MV-4-11 (cell line): ENCODE measurements at regions not wholly inside any gene's neighbourhood (a gene's known extent, or its start where the extent isn't known, plus 50 kb on each side); places are given as distances from the start of the nearest gene placed in this dataset.
"Not testable (repeated sequence)": the region's sequence is repeated elsewhere in the genome, so short reads cannot be mapped to it uniquely, and the experiment has no call there.

Experiments used
- DNase-seq: peaks from one replicate; lab custom pipeline; 2025; lab: John Stamatoyannopoulos, UW

- DNase-seq: no peak
Observed at GRCh38 chr7:68185631-68186456, 1189.2 kb downstream of the TYW1 start.

DNA sequence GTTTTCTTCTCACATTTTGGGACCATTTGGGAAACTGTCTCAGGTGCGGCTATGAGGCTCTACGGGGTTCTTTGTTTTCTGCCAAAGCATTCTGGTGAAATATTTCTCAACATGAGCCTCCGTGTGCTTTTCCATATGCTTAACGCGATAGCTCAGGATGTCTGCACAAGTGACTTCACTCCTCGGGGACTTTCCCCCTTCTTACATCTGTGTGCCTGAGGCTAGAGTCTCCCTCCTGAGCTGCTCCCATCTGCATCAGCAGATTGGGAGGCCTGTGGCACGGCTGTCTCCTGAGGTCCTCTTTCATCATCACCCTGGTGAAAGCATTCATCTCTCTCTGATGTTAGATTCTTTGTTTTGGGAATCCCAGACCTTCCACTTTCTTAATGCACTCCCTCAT is 1190.9 kb downstream of the TYW1 start:
- no peak for DNase-seq

DNA sequence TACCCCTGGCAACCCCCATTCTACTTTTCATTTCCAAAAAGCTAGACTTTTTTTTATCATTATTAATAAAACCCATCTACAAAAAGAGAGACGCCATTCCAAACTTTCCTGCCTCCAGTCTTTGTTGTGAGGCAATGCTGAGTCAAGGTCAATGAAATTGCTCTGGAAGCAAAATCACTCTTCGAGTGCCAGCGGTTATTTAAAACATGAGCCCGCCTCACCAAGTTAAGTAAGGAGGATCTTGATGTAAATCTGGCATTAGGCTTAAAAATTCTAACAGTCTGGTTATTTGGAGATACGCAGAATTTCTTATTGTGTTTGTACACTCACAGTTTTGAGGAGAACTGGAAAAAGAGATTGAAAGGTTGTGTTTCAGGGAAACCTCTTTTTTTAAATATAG is 1196.3 kb downstream of the TYW1 start:
- DNase-seq: no peak

DNA sequence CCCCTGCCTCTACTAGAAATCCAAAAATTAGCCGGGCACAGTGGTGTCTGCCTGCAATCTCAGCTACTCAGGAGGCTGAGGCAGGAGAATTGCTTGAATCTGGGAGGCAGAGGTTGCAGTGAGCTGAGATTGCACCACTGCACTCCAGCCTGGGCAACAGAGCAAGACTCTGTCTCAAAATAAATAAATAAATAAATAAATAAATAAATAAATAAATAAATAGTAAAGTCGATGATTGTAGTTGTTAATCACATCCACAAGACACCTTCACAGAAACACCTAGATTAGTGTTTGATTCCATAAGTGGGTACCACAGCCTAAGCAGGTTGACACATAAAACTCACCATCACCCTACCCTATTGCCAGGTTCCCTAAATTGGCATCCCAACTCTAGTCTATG is 1199.0 kb downstream of the TYW1 start:
- DNase-seq: not testable (repeated sequence)

DNA sequence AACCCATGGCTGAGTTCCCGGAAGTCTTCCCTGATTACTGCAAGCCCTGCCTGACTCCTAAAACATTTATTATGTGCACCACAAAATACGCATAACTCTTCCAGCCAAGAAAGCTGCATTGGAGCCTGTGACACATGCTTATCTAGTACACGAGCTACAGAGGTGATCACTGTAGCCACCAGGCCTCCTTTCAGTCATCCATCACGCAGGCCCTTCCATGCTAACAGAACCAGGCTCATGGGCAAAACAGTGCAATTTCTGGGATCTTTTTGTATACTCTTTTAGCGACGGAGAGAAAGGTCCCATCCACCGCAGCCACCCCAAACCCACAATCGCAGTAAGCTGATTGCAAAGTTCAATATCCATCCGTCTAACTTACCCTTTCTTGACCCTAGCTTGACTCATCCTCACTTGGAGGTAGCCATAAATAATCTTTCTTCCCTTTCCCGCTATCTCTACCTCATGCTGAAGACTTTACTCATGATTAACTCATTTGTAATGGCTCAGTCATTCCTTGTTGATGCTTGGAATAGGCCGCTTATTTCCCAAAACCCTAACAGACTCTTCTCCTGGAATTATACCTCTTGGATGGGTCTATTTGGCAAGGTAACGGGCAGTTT is 1203.5 kb downstream of the TYW1 start:
- DNase-seq: no peak

- no peak for DNase-seq
Observed at GRCh38 chr7:68203251-68203650, 1206.6 kb downstream of the TYW1 start.

DNA sequence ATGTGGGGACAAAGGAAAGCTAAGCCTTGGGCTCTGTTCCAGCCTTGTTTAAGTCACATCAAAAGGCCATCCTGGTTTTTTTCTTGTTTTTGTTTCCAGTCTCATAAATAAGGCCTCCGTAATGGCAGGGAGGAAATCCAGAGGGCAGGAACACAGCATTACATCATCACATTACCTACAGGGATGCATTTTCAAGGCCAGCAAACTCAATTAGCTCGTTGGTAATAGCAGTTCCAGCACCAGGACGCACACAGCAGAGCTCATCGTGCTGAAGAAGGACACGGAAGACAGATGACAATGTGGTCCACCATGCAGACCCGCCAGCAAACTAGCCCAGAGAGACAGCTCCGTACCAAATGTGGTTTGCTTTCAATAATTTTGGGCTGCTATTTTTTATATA is 1209.2 kb downstream of the TYW1 start:
- DNase-seq: no peak

DNA sequence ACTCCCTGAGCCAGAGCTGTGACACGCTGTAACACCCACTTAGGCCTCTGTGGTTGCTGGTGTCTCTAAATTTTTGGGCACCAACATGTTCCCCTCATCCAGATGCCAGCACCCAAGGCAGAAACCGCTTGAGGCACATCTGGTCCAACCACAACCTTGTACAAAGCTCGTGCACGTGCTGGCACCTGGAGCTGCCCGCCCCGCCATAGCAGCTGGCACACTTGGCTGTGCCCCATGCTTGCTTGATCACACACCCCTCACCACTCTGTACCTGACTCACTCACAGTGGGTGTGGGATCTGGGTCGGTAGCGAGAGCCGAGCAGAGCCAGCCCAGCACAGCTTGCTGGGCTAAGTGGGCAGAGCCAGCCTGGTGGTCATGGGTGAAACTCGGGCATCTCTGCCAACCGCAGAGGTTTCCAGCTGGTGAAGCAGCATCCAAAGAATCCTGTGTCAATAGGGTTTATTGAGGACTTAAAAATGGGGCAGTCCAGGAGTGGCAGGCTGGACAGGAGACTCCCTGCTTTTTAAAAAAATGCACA is 1210.4 kb downstream of the TYW1 start:
- no peak for DNase-seq

GRCh38 chr7:68207676-68208075 is 1211.0 kb downstream of the TYW1 start:
- DNase-seq: no peak

DNA sequence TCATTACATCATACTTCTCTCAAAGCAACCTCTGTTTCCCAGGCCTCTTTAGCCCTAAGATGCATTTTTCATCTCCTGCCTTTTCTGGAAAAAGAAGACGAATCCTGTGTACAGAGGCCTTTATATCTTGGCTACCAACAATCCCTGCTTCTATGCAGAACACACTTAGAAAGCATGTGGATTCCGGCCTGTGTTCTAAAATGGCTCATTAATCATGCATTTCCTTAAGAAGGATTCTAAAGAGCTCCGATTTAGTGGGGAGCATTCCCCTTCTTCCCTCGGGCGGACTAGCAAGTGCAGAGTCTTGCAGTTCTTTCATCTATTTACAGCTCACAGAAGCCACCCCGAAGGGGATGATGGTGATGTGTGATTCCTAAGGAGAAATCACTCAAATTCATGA is 1212.9 kb downstream of the TYW1 start:
- no peak for DNase-seq

GRCh38 chr7:68213838-68214237 is 1217.2 kb downstream of the TYW1 start:
- DNase-seq: no peak

GRCh38 chr7:68216051-68216450 is 1219.4 kb downstream of the TYW1 start:
- no peak for DNase-seq

DNA sequence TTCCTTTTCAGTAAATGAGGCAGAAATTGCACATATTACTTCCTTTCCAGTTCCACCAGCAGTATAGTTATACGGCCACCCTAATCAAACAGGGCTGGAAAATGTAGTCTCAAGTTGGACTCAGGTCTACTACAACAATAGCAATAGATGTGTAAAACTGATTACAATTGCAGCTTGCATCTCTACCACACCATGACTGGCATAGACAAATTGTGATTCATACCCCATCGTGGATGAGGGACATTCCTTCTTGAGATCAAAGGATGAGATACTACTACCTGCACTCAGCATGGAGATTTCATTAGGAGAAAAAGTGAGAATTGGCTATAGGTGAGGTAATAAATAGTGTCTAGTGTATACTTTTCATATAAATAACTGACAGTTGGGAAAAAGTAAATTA is 1220.8 kb downstream of the TYW1 start:
- DNase-seq: no peak

- no peak for DNase-seq
Observed at GRCh38 chr7:68218461-68218860, 1221.8 kb downstream of the TYW1 start.

DNA sequence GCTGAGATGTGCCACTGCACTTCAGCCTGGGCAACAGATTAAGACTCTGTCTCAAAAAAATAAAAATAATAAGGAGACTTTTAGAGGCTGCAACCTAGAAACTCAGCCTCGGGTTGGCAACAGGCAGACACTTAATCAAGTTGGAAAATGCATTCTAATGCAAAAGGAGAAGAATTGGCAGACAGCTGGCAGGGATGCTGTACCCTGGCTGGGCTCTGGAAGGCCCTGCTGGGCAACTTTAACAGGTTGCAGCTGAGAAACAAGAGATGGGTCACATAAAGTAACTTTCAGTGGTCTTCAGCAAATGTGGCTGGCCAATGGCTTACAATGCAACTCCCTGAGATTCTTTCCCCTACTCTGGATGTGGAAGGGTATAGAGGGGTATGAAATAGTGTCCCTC is 1225.7 kb downstream of the TYW1 start:
- DNase-seq: no peak

GRCh38 chr7:68224041-68224741 is 1227.6 kb downstream of the TYW1 start:
- DNase-seq: no peak

GRCh38 chr7:68231011-68231410 is 1234.4 kb downstream of the TYW1 start:
- DNase-seq: not testable (repeated sequence)

DNA sequence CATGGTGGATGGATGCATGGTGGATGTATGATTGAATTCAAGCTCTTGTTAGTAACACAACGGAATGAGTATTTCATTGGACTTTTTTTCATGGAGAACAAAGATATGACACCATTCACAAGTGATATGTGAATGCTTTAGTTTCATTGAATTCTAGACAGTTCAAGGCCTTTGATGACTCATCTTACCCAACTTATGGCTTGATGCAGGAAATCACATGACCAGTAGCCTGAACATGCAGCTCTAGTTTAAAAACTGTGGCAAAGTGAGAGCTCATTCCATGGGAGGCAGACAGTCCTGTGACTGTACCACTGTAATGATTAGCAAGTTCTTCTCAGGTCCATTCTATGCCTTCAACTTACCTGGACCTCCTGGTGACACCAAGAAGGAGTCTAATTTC is 1239.3 kb downstream of the TYW1 start:
- DNase-seq: no peak

- DNase-seq: no peak
Observed at GRCh38 chr7:68238204-68238805, 1241.7 kb downstream of the TYW1 start.

GRCh38 chr7:68243128-68243527 is 1246.5 kb downstream of the TYW1 start:
- DNase-seq: no peak

- DNase-seq: no peak
Observed at GRCh38 chr7:68244389-68244788, 1247.8 kb downstream of the TYW1 start.

DNA sequence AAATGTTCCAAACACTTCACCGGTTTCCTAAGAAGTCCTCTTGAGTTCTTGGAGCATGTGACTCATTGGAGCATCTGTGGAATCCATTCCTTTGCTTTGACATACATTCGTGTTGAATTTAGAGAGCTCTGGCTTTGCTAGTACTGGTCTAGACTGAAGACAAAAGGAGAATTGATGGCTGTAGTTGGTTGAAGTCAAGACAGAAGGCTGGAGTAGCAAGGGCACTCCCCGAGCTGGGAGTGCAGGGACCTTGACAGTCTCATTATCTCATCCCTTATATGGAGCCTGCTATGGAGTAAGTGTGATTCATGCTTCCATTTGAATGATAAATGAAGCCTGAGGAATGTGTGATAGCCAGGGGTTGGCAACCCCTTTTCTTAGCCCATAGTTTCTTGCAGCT is 1249.1 kb downstream of the TYW1 start:
- DNase-seq: no peak
